ENCODE measurements at regions not wholly inside any gene's neighbourhood (a gene's known extent, or its start where the extent isn't known, plus 50 kb on each side); places are given as distances from the start of the nearest gene placed in this dataset.

- Histone ChIP-seq H3T11ph (ENCODE audit: low read length) (no peak overlapping the region), H3K23ac (ENCODE audit: insufficient read length, low read depth, low read length) (no peak overlapping the region), H3K9ac (ENCODE audit: extremely low read depth, insufficient read length, low read length) (no peak overlapping the region), H3K56ac (ENCODE audit: insufficient read length, low read depth, low read length) (no peak overlapping the region), H2BK12ac (ENCODE audit: insufficient read length, low read depth, low read length) (no peak overlapping the region), H3K18ac (ENCODE audit: insufficient read length, low read depth, low read length) (no peak overlapping the region), H3K79me1 (ENCODE audit: insufficient read depth, low read depth, low read length, poor library complexity, severe bottlenecking) (no peaks in the 10 kb centered on the region), H4K5ac (ENCODE audit: insufficient read length, low read depth, low read length) (no peak overlapping the region), H2AK5ac (ENCODE audit: insufficient read length, low read length) (no peak overlapping the region), H3K27ac (ENCODE audit: insufficient read length, low read depth, low read length) (no peak overlapping the region), H3K27me3 (ENCODE audit: insufficient read depth, low read length) (no peaks in the 10 kb centered on the region), H2BK120ac (ENCODE audit: low read depth, low read length, poor library complexity, severe bottlenecking) (no peak overlapping the region), H3K14ac (ENCODE audit: insufficient read depth, low read length) (no peak overlapping the region), H3K79me2 (ENCODE audit: insufficient read depth, low read length) (no peaks in the 10 kb centered on the region), H3K4me2 (ENCODE audit: insufficient read depth, insufficient read length, low read length) (no peak overlapping the region), H3K4ac (ENCODE audit: low read depth, low read length) (no peak overlapping the region), H4K20me1 (ENCODE audit: control insufficient read depth, insufficient read depth, insufficient read length) (no peaks in the 10 kb centered on the region), H3K9me3 (ENCODE audit: control insufficient read depth, low read depth, low read length) (no peaks in the 10 kb centered on the region), H2BK20ac (ENCODE audit: low read depth, low read length, poor library complexity, severe bottlenecking) (no peak overlapping the region), H2BK15ac (ENCODE audit: low read depth, low read length) (no peak overlapping the region), H2AFZ (ENCODE audit: low read length) (no peak overlapping the region), H2BK5ac (ENCODE audit: insufficient read length, low read length) (no peak overlapping the region), H4K91ac (ENCODE audit: insufficient read length, low read depth, low read length) (no peak overlapping the region), H4K8ac (replicated peaks; ENCODE audit: insufficient read length, low read depth, low read length) (no peak overlapping the region), H3K4me1 (ENCODE audit: insufficient read depth, low read length) (no peaks in the 10 kb centered on the region), H3K23me2 (ENCODE audit: insufficient read length, low read depth, low read length, poor library complexity, severe bottlenecking) (no peaks in the 10 kb centered on the region)
- Mint-ChIP-seq H3K9me3 (0 out of 5 replicates have a peak, but pooled peaks cover 0 to 2% of the 10 kb centered on the region in 2 experiments), H3K4me1 (peaks cover 6 to 12% of the 10 kb centered on the region in 2 experiments), H3K27ac (no peak overlapping the region), H3K4me3 (no peak overlapping the region), H3K36me3 (ENCODE audit: insufficient read depth in 1 of 3, low read depth in 3 of 3) (no peaks in the 10 kb centered on the region; a peak in 1 of 7 replicates), H3K27me3 (ENCODE audit: low read depth) (peaks cover 34% of the 10 kb centered on the region)
- no peak for TF ChIP-seq CTCF (conservative IDR thresholded peaks at IDR 0.05)
- no peak for DNase-seq
- WGBS (ENCODE audit: extremely low coverage, insufficient read length, low lambda C conversion rate) = no CpG with 5 or more reads among the region's 10 CpGs
Observed at GRCh38 chr11:134755535-134755934, 343.5 kb upstream of the B3GAT1 start.
